Karpas-422 (cell line): ENCODE measurements at regions not wholly inside any gene's neighbourhood (a gene's known extent, or its start where the extent isn't known, plus 50 kb on each side); places are given as distances from the start of the nearest gene placed in this dataset.

Experiments
- DNase-seq: peaks from one replicate; pipeline ENCODE4 v3.0.0-alpha.2; 2015
- H2AFZ ChIP-seq: fragments of 200-600 bp; sonication (generic); 2 replicates; pipeline ENCODE4 v1.6.1; 2014; ENCODE audit warnings: antibody characterized with exemption, low read length, mixed read lengths
- H3K27ac ChIP-seq: fragments of 200-600 bp; sonication (generic); 2 replicates; pipeline ENCODE4 v1.5.1; 2014; ENCODE audit warnings: mild to moderate bottlenecking, low read length, moderate library complexity
- H3K27me3 ChIP-seq: fragments of 200-600 bp; sonication (generic); 2 replicates; pipeline ENCODE4 v1.6.1; 2014; ENCODE audit warnings: low read length, mixed read lengths
- H3K36me3 ChIP-seq: fragments of 200-600 bp; sonication (generic); 2 replicates; pipeline ENCODE4 v1.6.1; 2014; ENCODE audit warnings: low read length, mixed read lengths; ENCODE audit not compliant: insufficient read depth
- H3K4me1 ChIP-seq: fragments of 200-600 bp; sonication (generic); 2 replicates; pipeline ENCODE4 v1.6.1; 2014; ENCODE audit warnings: mild to moderate bottlenecking, low read length, mixed read lengths
- H3K4me2 ChIP-seq: fragments of 200-600 bp; sonication (generic); 2 replicates; pipeline ENCODE4 v1.6.1; 2014; ENCODE audit warnings: low read length, low read depth, mild to moderate bottlenecking; ENCODE audit not compliant: poor library complexity, severe bottlenecking
- H3K4me3 ChIP-seq: fragments of 200-600 bp; sonication (generic); 2 replicates; pipeline ENCODE4 v1.5.1; 2014; ENCODE audit warnings: mild to moderate bottlenecking, antibody characterized with exemption, low read length, mixed read lengths
- H3K79me2 ChIP-seq: fragments of 200-600 bp; sonication (generic); 2 replicates; pipeline ENCODE4 v1.6.1; 2014; ENCODE audit warnings: mild to moderate bottlenecking, low read length, mixed read lengths
- H3K9ac ChIP-seq: fragments of 200-600 bp; sonication (generic); 2 replicates; pipeline ENCODE4 v1.6.0; 2014; ENCODE audit warnings: low read length
- H3K9me2 ChIP-seq: fragments of 200-600 bp; sonication (generic), shearing (Covaris generic); replicated peaks from 2 replicates; pipeline ENCODE4 v1.6.0; 2014; ENCODE audit warnings: mild to moderate bottlenecking, low read length, moderate library complexity; ENCODE audit not compliant: insufficient read depth
- H3K9me3 ChIP-seq: fragments of 300-700, 200-600 bp; sonication (generic); 2 replicates; pipeline ENCODE4 v1.6.1; 2014; ENCODE audit warnings: low read length, mixed read lengths
- H4K20me1 ChIP-seq: fragments of 200-600 bp; sonication (generic); 2 replicates; pipeline ENCODE4 v1.6.1; 2014; ENCODE audit warnings: mild to moderate bottlenecking, antibody characterized with exemption, low read length, low read depth; ENCODE audit not compliant: insufficient read depth

DNA sequence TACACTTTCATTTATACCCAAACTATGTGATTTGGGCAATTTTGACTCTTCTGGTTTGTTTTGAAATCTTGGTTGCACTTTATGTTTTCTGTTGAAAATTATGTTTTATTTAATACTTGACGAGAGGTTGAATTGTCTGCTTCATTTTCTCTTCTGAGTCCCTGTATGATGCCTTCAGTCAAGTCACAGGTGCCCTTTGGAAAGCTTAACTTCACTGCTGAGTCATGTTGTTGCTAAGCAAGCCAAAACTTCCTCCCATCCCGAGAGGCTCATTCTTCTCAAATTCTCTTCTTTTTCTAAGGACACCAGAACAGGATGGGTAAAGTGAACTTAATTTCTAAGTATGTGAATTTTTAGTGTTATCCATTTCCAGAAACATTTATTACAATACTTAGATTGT lies 455.3 kb upstream of the PTGER4 start:
- H3K36me3 ChIP-seq, result no peaks in the 10 kb centered on the region
- no peak overlapping the region for H3K27ac ChIP-seq
- H2AFZ ChIP-seq, result no peak overlapping the region
- H3K9ac ChIP-seq, result no peak overlapping the region
- H4K20me1 ChIP-seq, result no peaks in the 10 kb centered on the region
- no peak overlapping the region for H3K4me3 ChIP-seq
- no peaks in the 10 kb centered on the region for H3K9me3 ChIP-seq
- no peaks in the 10 kb centered on the region for H3K4me1 ChIP-seq
- no peak overlapping the region for H3K4me2 ChIP-seq
- no peaks in the 10 kb centered on the region for H3K9me2 ChIP-seq
- H3K27me3 ChIP-seq, result no peaks in the 10 kb centered on the region
- H3K79me2 ChIP-seq, result no peaks in the 10 kb centered on the region
- no peak for DNase-seq

DNA sequence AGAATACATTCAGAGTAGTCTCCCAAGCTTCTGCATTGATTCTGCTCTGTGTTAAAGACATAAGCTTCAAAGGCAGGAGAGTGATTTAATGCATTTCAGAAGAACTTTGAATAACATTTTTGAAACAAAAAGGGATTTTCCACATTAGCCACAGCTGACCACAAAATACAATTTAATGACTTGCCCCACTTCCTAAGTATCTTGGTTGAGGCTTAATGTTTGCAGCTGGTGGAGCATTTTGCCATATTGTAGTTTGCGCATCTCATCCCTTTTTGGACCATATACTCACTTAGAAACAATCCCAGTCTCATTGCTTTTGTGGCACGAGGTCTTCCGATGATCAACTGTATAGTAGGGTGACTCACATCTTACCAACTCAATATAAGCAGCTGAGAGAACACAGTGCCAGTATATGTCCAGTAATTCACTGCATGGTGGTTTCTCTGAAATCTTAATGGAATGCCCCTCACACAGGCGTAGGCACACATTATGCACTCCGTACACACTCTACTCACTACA lies 455.8 kb upstream of the PTGER4 start:
- no peak overlapping the region for H3K4me3 ChIP-seq
- no peaks in the 10 kb centered on the region for H3K36me3 ChIP-seq
- no peaks in the 10 kb centered on the region for H4K20me1 ChIP-seq
- H3K27me3 ChIP-seq, result no peaks in the 10 kb centered on the region
- H3K9ac ChIP-seq, result no peak overlapping the region
- H3K79me2 ChIP-seq, result no peaks in the 10 kb centered on the region
- H3K4me2 ChIP-seq, result no peak overlapping the region
- H3K9me3 ChIP-seq, result no peaks in the 10 kb centered on the region
- no peak for DNase-seq
- H2AFZ ChIP-seq, result no peak overlapping the region
- no peaks in the 10 kb centered on the region for H3K4me1 ChIP-seq
- H3K9me2 ChIP-seq, result no peaks in the 10 kb centered on the region
- H3K27ac ChIP-seq, result no peak overlapping the region

DNA sequence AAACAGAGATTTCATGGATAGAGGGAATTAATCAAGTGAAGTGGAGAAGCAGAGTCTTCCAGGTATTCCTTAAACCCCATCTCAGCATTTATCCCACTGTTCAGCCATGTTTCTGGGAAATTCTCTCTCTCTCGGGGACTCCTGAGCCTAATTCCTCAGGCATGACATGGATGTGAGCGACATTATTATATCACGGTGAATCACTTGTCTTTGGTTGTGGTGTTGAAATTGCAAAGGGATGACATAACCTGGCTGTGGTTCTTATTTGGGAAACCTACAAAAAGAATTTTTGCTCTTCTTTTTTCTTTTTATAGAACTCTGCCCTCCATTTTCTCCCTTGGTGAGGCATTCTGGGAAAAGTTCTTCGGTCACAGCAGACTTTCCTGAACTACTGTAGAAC lies 457.9 kb upstream of the PTGER4 start:
- no peaks in the 10 kb centered on the region for H3K9me2 ChIP-seq
- no peaks in the 10 kb centered on the region for H3K4me1 ChIP-seq
- H3K27me3 ChIP-seq, result no peaks in the 10 kb centered on the region
- H3K79me2 ChIP-seq, result no peaks in the 10 kb centered on the region
- H3K9me3 ChIP-seq, result no peaks in the 10 kb centered on the region
- DNase-seq, result no peak
- H3K36me3 ChIP-seq, result no peaks in the 10 kb centered on the region
- H3K4me3 ChIP-seq, result no peak overlapping the region
- no peak overlapping the region for H3K9ac ChIP-seq
- H3K27ac ChIP-seq, result no peak overlapping the region
- no peaks in the 10 kb centered on the region for H4K20me1 ChIP-seq
- H2AFZ ChIP-seq, result no peak overlapping the region
- no peak overlapping the region for H3K4me2 ChIP-seq

DNA sequence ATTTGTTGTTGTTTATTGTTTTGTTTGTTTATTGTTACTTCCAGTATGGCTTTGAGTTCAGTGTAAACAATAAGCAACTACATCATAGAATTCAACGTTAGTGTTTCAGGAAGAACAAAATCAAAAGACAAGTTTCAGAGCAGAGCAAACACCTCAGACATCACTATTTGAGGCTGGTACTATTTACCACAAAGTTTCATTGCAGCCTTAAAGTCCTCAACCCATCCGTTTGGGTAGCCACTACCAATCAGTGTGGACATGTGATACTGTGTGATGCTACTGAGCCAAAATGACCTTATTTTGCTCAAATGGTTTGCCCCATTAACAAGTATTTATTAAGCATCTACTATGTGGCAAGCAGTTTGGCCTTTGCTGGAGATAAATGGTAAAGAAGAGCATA lies 458.5 kb upstream of the PTGER4 start:
- Histone ChIP-seq H4K20me1 (no peaks in the 10 kb centered on the region), H3K9ac (no peak overlapping the region), H2AFZ (no peak overlapping the region), H3K4me3 (no peak overlapping the region), H3K9me3 (no peaks in the 10 kb centered on the region), H3K4me1 (no peaks in the 10 kb centered on the region), H3K9me2 (no peaks in the 10 kb centered on the region), H3K79me2 (no peaks in the 10 kb centered on the region), H3K4me2 (no peak overlapping the region), H3K27ac (no peak overlapping the region), H3K27me3 (no peaks in the 10 kb centered on the region), H3K36me3 (no peaks in the 10 kb centered on the region)
- DNase-seq, result no peak

DNA sequence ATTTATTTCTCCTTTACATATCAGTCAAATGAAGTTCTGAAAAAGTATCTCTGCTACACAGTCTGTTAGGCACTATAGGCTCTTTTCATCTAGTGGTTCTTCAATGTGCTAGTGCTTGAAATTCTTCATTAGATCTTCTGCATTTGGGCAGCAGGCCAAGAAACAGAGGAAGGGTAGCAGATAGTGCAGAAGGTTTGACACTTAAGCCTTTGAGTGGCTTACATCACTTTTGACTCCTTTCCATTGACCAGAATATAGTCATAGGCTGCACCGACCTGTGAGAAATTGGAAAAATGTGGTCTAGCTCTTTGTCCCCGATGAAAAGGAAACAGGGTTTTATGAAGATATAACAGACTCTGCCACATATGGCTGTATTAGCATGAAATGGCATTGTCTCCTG lies 459.5 kb upstream of the PTGER4 start:
- Histone ChIP-seq H3K79me2 (no peaks in the 10 kb centered on the region), H3K4me1 (no peaks in the 10 kb centered on the region), H4K20me1 (no peaks in the 10 kb centered on the region), H3K9ac (no peak overlapping the region), H3K9me2 (no peaks in the 10 kb centered on the region), H3K36me3 (no peaks in the 10 kb centered on the region), H3K9me3 (no peaks in the 10 kb centered on the region), H3K27ac (no peak overlapping the region), H3K4me2 (no peak overlapping the region), H3K27me3 (no peaks in the 10 kb centered on the region), H2AFZ (no peak overlapping the region), H3K4me3 (no peak overlapping the region)
- DNase-seq, result no peak

DNA sequence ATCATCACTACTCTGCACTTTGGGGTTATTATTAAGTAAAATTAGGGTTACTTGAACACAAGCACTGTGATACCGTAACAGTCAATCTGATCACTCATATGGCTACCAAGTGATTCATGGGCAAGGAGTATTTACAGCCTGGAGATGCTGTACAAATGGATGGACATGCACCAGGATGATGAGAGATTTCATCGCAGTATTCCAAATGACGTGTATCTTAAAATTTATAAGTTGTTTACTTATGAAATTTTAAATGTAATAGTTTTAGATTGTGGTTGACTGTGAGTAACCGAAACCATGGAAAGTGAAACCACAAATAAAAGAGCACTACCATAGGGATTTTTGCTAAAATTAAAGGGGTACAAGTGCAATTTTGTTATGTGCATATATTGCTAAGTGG lies 462.2 kb upstream of the PTGER4 start:
- H3K27me3 ChIP-seq, result no peaks in the 10 kb centered on the region
- no peak overlapping the region for H3K27ac ChIP-seq
- H4K20me1 ChIP-seq, result no peaks in the 10 kb centered on the region
- H3K9me3 ChIP-seq, result no peaks in the 10 kb centered on the region
- H3K9me2 ChIP-seq, result no peaks in the 10 kb centered on the region
- no peak overlapping the region for H3K9ac ChIP-seq
- no peak overlapping the region for H3K4me2 ChIP-seq
- DNase-seq, result no peak
- no peaks in the 10 kb centered on the region for H3K36me3 ChIP-seq
- H3K79me2 ChIP-seq, result no peaks in the 10 kb centered on the region
- H3K4me3 ChIP-seq, result no peak overlapping the region
- H2AFZ ChIP-seq, result no peak overlapping the region
- no peaks in the 10 kb centered on the region for H3K4me1 ChIP-seq

DNA sequence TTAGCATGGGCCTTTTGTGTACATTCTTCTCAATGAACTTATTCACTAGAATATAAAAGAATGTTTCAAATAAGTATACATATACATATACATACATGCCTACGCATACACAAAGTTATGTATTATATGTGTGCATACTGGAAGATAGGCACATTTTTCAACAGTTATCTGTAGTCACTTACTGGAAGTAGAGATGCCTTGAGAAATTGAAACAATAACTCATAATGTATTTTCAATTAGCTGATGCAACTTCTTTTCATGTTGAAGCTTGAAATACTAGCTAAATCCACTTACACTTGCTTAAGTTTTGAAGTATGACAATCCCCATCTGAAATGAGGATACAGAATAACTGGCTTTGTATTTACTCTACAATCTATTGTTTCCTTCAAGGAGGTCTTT lies 469.0 kb upstream of the PTGER4 start:
- H3K36me3 ChIP-seq, result no peaks in the 10 kb centered on the region
- no peak for DNase-seq
- no peaks in the 10 kb centered on the region for H3K9me3 ChIP-seq
- no peak overlapping the region for H3K27ac ChIP-seq
- no peak overlapping the region for H3K4me2 ChIP-seq
- H3K79me2 ChIP-seq, result no peaks in the 10 kb centered on the region
- no peak overlapping the region for H2AFZ ChIP-seq
- no peaks in the 10 kb centered on the region for H3K27me3 ChIP-seq
- H4K20me1 ChIP-seq, result no peaks in the 10 kb centered on the region
- H3K9ac ChIP-seq, result no peak overlapping the region
- no peaks in the 10 kb centered on the region for H3K4me1 ChIP-seq
- H3K4me3 ChIP-seq, result no peak overlapping the region
- no peaks in the 10 kb centered on the region for H3K9me2 ChIP-seq

DNA sequence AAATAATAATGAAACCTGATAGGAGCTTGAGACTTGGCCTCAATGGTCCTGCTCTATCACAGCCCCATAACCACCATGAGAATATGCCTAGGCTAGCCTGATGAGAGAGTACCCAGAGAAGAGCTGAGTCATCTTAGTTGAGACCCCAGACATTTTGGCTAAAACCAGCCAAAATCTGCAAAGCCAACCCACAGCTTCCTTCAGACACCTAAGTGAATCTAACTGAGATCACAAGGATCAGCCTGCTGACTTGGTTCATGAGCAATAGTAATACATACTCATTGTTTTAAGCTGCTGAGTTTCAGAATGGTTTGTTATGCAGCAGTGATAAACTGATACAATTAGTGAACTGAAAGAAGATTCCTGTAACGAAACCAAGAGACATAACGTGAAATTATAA lies 473.7 kb upstream of the PTGER4 start:
- no peak for DNase-seq
- Histone ChIP-seq H3K4me1 (no peaks in the 10 kb centered on the region), H3K9me3 (no peaks in the 10 kb centered on the region), H2AFZ (no peak overlapping the region), H4K20me1 (no peaks in the 10 kb centered on the region), H3K4me3 (no peak overlapping the region), H3K79me2 (no peaks in the 10 kb centered on the region), H3K27me3 (no peaks in the 10 kb centered on the region), H3K27ac (no peak overlapping the region), H3K4me2 (no peak overlapping the region), H3K36me3 (no peaks in the 10 kb centered on the region), H3K9ac (no peak overlapping the region), H3K9me2 (no peaks in the 10 kb centered on the region)

DNA sequence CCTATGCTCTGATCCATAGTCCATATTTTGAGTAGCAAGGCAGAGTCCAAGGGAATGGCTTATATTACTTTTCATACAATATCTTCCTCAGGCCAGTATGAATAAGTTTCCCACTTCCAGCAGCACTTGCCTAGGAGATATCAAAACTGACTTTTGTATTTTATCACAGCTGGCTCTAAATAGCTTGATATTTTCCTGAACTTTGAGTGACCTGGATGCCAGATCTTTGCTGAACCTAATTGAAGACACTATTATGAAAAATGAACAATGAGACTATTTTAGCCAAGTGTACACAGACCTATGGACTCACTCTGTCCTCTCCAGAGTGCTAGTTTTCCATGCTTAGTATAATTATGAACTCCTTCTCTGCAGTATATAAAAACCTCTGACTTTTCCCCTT lies 475.6 kb upstream of the PTGER4 start:
- Histone ChIP-seq H3K79me2 (no peaks in the 10 kb centered on the region), H4K20me1 (no peaks in the 10 kb centered on the region), H3K4me1 (no peaks in the 10 kb centered on the region), H3K9ac (no peak overlapping the region), H3K9me2 (no peaks in the 10 kb centered on the region), H3K9me3 (no peaks in the 10 kb centered on the region), H2AFZ (no peak overlapping the region), H3K27me3 (no peaks in the 10 kb centered on the region), H3K36me3 (no peaks in the 10 kb centered on the region), H3K27ac (no peak overlapping the region), H3K4me2 (no peak overlapping the region), H3K4me3 (no peak overlapping the region)
- no peak for DNase-seq
